Activated naive CD4-positive, alpha-beta T cell treated with anti-CD3 and anti-CD28 coated beads, Interleukin-2, amount 50 U/mL, for 72 hours (primary cell): ENCODE measurements at regions not wholly inside any gene's neighbourhood (a gene's known extent, or its start where the extent isn't known, plus 50 kb on each side); places are given as distances from the start of the nearest gene placed in this dataset.

Experiments
- ATAC-seq, 2 donors: fragments of 150-1000 bp; cut with Tn5 transposase; 2 replicates each; pipeline ENCODE4 v1.10.0; 2021; ENCODE audit warnings: mild to moderate bottlenecking in 2 of 2, moderate library complexity in 2 of 2
- DNase-seq, 2 donors: peaks; one replicate each; pipeline ENCODE4 v3.0.0; 2021 to 2022; ENCODE audit warnings: low spot score in 2 of 2
- H3K27ac Mint-ChIP-seq, 2 donors: one replicate each; pipeline ENCODE4 v1.8.0; 2022; ENCODE audit warnings: mild to moderate bottlenecking in 2 of 2, mixed read lengths in 2 of 2
- H3K36me3 Mint-ChIP-seq, 2 donors: one replicate each; pipeline ENCODE4 v1.8.0; 2022; ENCODE audit warnings: mixed read lengths in 2 of 2
- H3K9me3 Mint-ChIP-seq, 2 donors: one replicate each; pipeline ENCODE4 v1.8.0; 2022; ENCODE audit warnings: mixed read lengths in 2 of 2

- ATAC-seq (no peak), DNase-seq (no peak)
- Mint-ChIP-seq H3K9me3 (no peaks in the 10 kb centered on the region), H3K27ac (no peak overlapping the region), H3K36me3 (no peaks in the 10 kb centered on the region)
These were observed 58.5 kb upstream of the SYPL1 start for GRCh38 chr7:106170651-106171050.

DNA sequence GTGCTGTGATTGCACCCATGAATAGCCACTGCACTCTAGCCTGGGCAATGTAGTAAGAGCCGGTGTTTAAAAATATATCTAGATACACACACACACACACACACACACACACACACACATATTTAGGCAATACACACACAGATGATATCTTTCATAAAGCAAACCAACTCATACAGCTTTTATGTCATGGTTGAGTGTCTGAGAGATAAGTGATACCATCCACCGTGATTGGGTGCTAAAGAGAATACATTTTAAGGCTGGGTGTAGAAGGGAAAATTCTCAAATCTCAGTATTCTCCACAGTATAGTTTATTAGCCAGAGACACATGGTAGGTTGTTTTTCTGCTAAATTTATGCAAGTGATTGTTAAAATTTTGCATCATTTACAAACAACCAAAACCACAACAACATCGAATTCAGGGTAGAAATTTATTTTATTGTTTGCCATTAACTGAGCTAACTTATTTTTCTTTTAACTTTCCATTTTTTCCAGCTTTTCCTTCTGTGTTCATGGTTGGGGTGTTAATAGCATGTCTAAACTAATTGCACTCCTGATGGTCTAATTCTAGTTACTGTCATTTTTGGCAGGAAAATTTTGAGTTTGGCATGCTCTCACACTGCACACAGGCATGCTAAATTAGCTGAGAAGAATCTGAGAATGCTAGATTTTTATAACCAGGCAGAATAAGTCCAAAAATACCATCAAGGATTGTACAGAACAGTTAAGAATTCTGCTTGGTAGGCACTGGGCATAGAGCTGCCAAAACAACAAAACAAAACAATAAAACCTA lies 57.9 kb upstream of the SYPL1 start:
- H3K27ac Mint-ChIP-seq, result no peak overlapping the region
- no peaks in the 10 kb centered on the region for H3K36me3 Mint-ChIP-seq
- H3K9me3 Mint-ChIP-seq, result no peaks in the 10 kb centered on the region
- ATAC-seq (no peak), DNase-seq (no peak)

GRCh38 chr7:106167439-106168136 lies 55.5 kb upstream of the SYPL1 start:
- peaks cover 9% of the 10 kb centered on the region in 2 donors for H3K9me3 Mint-ChIP-seq
- peaks cover 6 to 10% of the 10 kb centered on the region in 2 donors for H3K36me3 Mint-ChIP-seq
- DNase-seq (no peak), ATAC-seq (no peak)
- H3K27ac Mint-ChIP-seq, result no peak overlapping the region

- ATAC-seq, result peak; percentile 24 to 29
- peak in 1 of 2 donors; percentile 54 for DNase-seq
- Mint-ChIP-seq H3K27ac (no peak overlapping the region), H3K9me3 (peaks cover 9% of the 10 kb centered on the region in 2 donors), H3K36me3 (peaks cover 6 to 10% of the 10 kb centered on the region in 2 donors)
These were observed 54.7 kb upstream of the SYPL1 start for GRCh38 chr7:106166651-106167342.

DNA sequence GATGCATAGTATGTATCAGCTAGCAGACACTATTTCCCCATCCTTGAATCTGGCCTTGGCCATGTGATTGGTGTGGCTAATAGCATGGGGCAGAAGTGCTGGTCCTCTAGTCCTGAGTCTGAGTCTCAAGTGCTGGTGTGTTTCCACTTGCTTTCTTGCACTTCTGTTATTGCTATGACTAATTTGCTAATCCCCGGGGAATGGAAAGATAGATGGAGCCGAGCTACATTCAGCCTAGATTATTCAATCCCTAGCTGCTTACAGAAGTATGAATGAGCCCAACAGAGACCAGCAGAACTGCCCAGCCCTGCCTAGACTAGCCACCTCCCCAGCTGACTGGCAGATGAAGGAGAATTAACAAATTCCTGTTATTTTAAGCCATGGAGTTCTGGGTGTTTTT lies 53.2 kb upstream of the SYPL1 start:
- no peak overlapping the region for H3K27ac Mint-ChIP-seq
- no peak for DNase-seq

GRCh38 chr7:106163257-106163656 lies 51.1 kb upstream of the SYPL1 start:
- no peak overlapping the region for H3K27ac Mint-ChIP-seq

More for the DNA sequence above, 53.2 kb upstream of the SYPL1 start:
- no peak for ATAC-seq
- peaks cover 6 to 10% of the 10 kb centered on the region in 2 donors for H3K36me3 Mint-ChIP-seq
- peaks cover 9% of the 10 kb centered on the region in 2 donors for H3K9me3 Mint-ChIP-seq

More at GRCh38 chr7:106163257-106163656, 51.1 kb upstream of the SYPL1 start:
- DNase-seq, result no peak
- Mint-ChIP-seq H3K36me3 (peaks cover 6 to 10% of the 10 kb centered on the region in 2 donors), H3K9me3 (peaks cover 9% of the 10 kb centered on the region in 2 donors)
- no peak for ATAC-seq
